K562 (cell line): ENCODE measurements at regions not wholly inside any gene's neighbourhood (a gene's known extent, or its start where the extent isn't known, plus 50 kb on each side); places are given as distances from the start of the nearest gene placed in this dataset.

Experiments used
- ATAC-seq: fragments of 200-7000 bp; cut with Tn5 transposase; 3 replicates; pipeline ENCODE4 v1.9.1; 2020; ENCODE audit warnings: moderate library complexity
- BruUV-seq: library from RNA; stranded (reverse); fragments of 400-500 nt; replicated peaks from 2 replicates; lab custom pipeline; 2021; lab: Mats Ljungman, UMichigan
- CTCF ChIA-PET: fragments of 300-600 bp; formaldehyde crosslinking; extraction: SDS; loops from one replicate; lab custom pipeline; 2021; ENCODE audit warnings: low intra/inter-chr PET ratio; lab: Yijun Ruan, JAX
- POLR2A ChIA-PET: fragments of 300-600, 350-650 bp; sonication (Branson Sonifier 250); formaldehyde crosslinking; extraction: SDS; loops from one replicate; lab custom pipeline; 2021; ENCODE audit warnings: antibody characterized with exemption, inconsistent platforms; lab: Yijun Ruan, JAX
- DNase-seq, 4 experiments: peaks; one replicate each; pipeline versions ENCODE4 v3.0.0 to v3.0.0-alpha.2; 2011 to 2018; ENCODE audit warnings: low spot score in 3 of 4, mixed read lengths in 3 of 4; ENCODE audit errors: extremely low read depth in 1 of 4
- FAIRE-seq: peaks from 2 replicates; lab custom pipeline; 2011; peaks lifted over from hg19 to GRCh38; lab: Jason Lieb, UNC
- H2AFZ ChIP-seq: 2 replicates; pipeline ENCODE4 v1.6.0; 2011; ENCODE audit warnings: low read depth, low read length, control low read depth, inconsistent platforms
- H3K27ac ChIP-seq: fragments of 200-600 bp; 3 replicates; pipeline ENCODE4 v1.8.0; 2011; ENCODE audit warnings: low read depth, mild to moderate bottlenecking, control low read depth, inconsistent platforms, low read length, moderate library complexity, mixed read lengths; ENCODE audit errors: extremely low read depth
- H3K27me3 ChIP-seq, 2 experiments: fragments of 300-600 bp in 1 of 2; 2 replicates in 1 of 2; 3 replicates in 1 of 2; pipeline versions ENCODE4 v1.6.0 to v1.8.0; 2011; ENCODE audit warnings: inconsistent platforms in 2 of 2, low read length in 2 of 2, mild to moderate bottlenecking in 1 of 2, mixed read lengths in 1 of 2, moderate library complexity in 1 of 2; ENCODE audit not compliant: control insufficient read depth in 2 of 2, insufficient read depth in 2 of 2
- H3K36me3 ChIP-seq: fragments of 300-600 bp; 3 replicates; pipeline ENCODE4 v1.8.0; 2011; ENCODE audit warnings: mild to moderate bottlenecking, low read length, inconsistent platforms; ENCODE audit not compliant: control insufficient read depth, insufficient read depth
- H3K4me1 ChIP-seq, 2 experiments: fragments of 200-600 bp in 1 of 2; replicated peaks in 1 of 2; 2 replicates in 1 of 2; 3 replicates in 1 of 2; pipeline versions ENCODE4 v1.5.1 to v1.8.0; 2011; ENCODE audit warnings: inconsistent platforms in 2 of 2, low read length in 2 of 2, mild to moderate bottlenecking in 1 of 2, mixed read lengths in 1 of 2, moderate library complexity in 1 of 2; ENCODE audit not compliant: control insufficient read depth in 2 of 2, insufficient read depth in 2 of 2
- H3K4me2 ChIP-seq: 2 replicates; pipeline ENCODE4 v1.6.1; 2011; ENCODE audit warnings: low read length, control low read depth, inconsistent platforms, mixed read lengths; ENCODE audit not compliant: insufficient read depth
- H3K4me3 ChIP-seq: fragments of 200-600 bp; sonication (generic), shearing (Covaris generic); 2 replicates; pipeline ENCODE4 v1.5.1; 2016; ENCODE audit warnings: control low read depth, inconsistent platforms
- H3K79me2 ChIP-seq: fragments of 200-600 bp; 3 replicates; pipeline ENCODE4 v1.8.0; 2011; ENCODE audit warnings: low read length, inconsistent platforms; ENCODE audit not compliant: control insufficient read depth, insufficient read depth
- H3K9ac ChIP-seq, 2 experiments: 2 replicates each; pipeline versions ENCODE4 v1.6.0 to v1.6.1; 2011; ENCODE audit warnings: low read depth in 2 of 2, low read length in 2 of 2, control low read depth in 1 of 2, inconsistent platforms in 1 of 2, mild to moderate bottlenecking in 1 of 2, mixed read lengths in 1 of 2; ENCODE audit not compliant: insufficient read depth in 1 of 2
- H3K9me1 ChIP-seq: one replicate; pipeline ENCODE4 v1.6.0; 2011; ENCODE audit warnings: inconsistent platforms, mild to moderate bottlenecking, low read length, moderate library complexity; ENCODE audit not compliant: control insufficient read depth, insufficient read depth
- H3K9me3 ChIP-seq: replicated peaks from 2 replicates; pipeline ENCODE4 v1.5.1; 2011; ENCODE audit warnings: low read depth, low read length, inconsistent platforms; ENCODE audit not compliant: control insufficient read depth, insufficient read depth
- H4K20me1 ChIP-seq: replicated peaks from 2 replicates; pipeline ENCODE4 v1.6.1; 2011; ENCODE audit warnings: low read length, inconsistent platforms, mixed read lengths; ENCODE audit not compliant: control insufficient read depth, insufficient read depth
- BACH1 ChIP-seq: fragments of 200-800 bp; sonication (Bioruptor generic); IDR thresholded peaks from 2 replicates; pipeline ENCODE4 v1.6.1; 2016; ENCODE audit warnings: missing genetic modification characterization, missing compliant biosample characterization
- FOXK1 ChIP-seq: sonication (generic); formaldehyde crosslinking; IDR thresholded peaks from 2 replicates; pipeline ENCODE4 v1.8.0; 2022; ENCODE audit warnings: missing genetic modification reagents, mild to moderate bottlenecking, borderline replicate concordance
- HIVEP1 ChIP-seq: fragments of 250-450 bp; sonication (Bioruptor Pico); IDR thresholded peaks from 2 replicates; pipeline ENCODE4 v1.4.0; 2020; ENCODE audit warnings: mild to moderate bottlenecking
- HMG20A ChIP-seq: fragments of 450-650 bp; formaldehyde crosslinking; conservative IDR thresholded peaks from 2 replicates; pipeline ENCODE4 v1.4.0; 2020; ENCODE audit warnings: mild to moderate bottlenecking, mixed read lengths
- MEIS2 ChIP-seq: fragments of 450-650 bp; IDR thresholded peaks from 2 replicates; pipeline ENCODE4 v1.6.1; 2014; ENCODE audit warnings: mild to moderate bottlenecking; ENCODE audit not compliant: partially characterized antibody
- MTA2 ChIP-seq: fragments of 450-650 bp; IDR thresholded peaks from 2 replicates; pipeline ENCODE4 v1.6.1; 2016; ENCODE audit warnings: low read depth
- TAF1 ChIP-seq: IDR thresholded peaks from 2 replicates; pipeline ENCODE4 v1.6.1; 2011; ENCODE audit warnings: mild to moderate bottlenecking, low read length, moderate library complexity; ENCODE audit not compliant: insufficient read depth, control insufficient read depth, severe bottlenecking; ENCODE audit errors: extremely low read depth
- ZKSCAN1 ChIP-seq: fragments of 150-350 bp; IDR thresholded peaks from 2 replicates; pipeline ENCODE4 v1.6.1; 2016; ENCODE audit warnings: low read depth, low read length
- ZNF318 ChIP-seq, 2 experiments: fragments of 450-650 bp; IDR thresholded peaks; 2 replicates each; pipeline ENCODE4 v1.6.1; 2016; ENCODE audit warnings: mild to moderate bottlenecking in 2 of 2, borderline replicate concordance in 1 of 2, low read depth in 1 of 2, moderate library complexity in 1 of 2
- ZNF785 ChIP-seq: fragments of 250-450 bp; sonication (Bioruptor Pico); IDR thresholded peaks from 2 replicates; pipeline ENCODE4 v1.4.0; 2020; ENCODE audit warnings: mild to moderate bottlenecking
- ZSCAN29 ChIP-seq: fragments of 450-650 bp; IDR thresholded peaks from 2 replicates; pipeline ENCODE4 v1.6.1; 2017
- in situ Hi-C: fragments of 300-500 bp; cut with MboI; formaldehyde crosslinking; loops from 4 replicates; pipeline ENCODE4 v1.15.0; 2018; ENCODE audit warnings: inconsistent platforms, mixed read lengths
- intact Hi-C: fragments of 100-400 bp; cut with micrococcal nuclease; formaldehyde crosslinking; loops from 2 replicates; pipeline ENCODE4 v1.14.2; 2022
- TF ChIP-seq, protein P1 (sequence below): fragments of 250-450 bp; sonication (Bioruptor Pico); IDR thresholded peaks from 2 replicates; pipeline ENCODE4 v1.9.0; 2021; ENCODE audit warnings: mild to moderate bottlenecking, inconsistent platforms

DNA sequence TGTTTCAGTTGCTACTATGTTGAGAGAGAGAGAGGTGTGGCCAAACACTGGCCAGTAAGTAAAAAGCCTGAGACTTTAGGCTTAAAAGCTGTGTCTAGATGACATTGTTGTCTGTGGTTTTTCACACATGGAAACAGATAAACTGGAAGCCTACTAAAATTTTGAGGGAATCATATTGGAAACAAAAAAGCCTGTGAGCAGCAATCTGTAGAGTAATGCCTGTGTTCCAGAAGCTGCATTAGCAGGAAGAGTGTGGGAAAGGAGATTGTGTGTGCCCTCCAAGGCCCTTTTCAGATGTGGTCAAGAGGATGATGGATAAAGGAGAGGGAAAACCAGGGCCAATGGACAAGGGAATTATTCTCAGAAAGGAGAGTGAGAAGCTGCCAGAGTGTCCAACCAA lies 236.3 kb upstream of the SPRED2 start:
- BruUV-seq = no TSS peak
- in situ Hi-C loops = no loop called here
- TF ChIP-seq ZSCAN29 (no peak), MEIS2 (no peak), FOXK1 (CRISPR knock-in tag) (no peak), TAF1 (no peak), MTA2 (no peak), ZKSCAN1 (no peak), HIVEP1 (no peak), ZNF318 (IDR thresholded peaks at IDR 0.05; ENCODE audit: borderline replicate concordance in 1 of 2, low read depth in 1 of 2) (no peak), BACH1 (tag) (no peak), HMG20A (CRISPR knock-in tag) (no peak), ZNF785 (CRISPR knock-in tag) (no peak)
- TF ChIP-seq, protein P1, sequence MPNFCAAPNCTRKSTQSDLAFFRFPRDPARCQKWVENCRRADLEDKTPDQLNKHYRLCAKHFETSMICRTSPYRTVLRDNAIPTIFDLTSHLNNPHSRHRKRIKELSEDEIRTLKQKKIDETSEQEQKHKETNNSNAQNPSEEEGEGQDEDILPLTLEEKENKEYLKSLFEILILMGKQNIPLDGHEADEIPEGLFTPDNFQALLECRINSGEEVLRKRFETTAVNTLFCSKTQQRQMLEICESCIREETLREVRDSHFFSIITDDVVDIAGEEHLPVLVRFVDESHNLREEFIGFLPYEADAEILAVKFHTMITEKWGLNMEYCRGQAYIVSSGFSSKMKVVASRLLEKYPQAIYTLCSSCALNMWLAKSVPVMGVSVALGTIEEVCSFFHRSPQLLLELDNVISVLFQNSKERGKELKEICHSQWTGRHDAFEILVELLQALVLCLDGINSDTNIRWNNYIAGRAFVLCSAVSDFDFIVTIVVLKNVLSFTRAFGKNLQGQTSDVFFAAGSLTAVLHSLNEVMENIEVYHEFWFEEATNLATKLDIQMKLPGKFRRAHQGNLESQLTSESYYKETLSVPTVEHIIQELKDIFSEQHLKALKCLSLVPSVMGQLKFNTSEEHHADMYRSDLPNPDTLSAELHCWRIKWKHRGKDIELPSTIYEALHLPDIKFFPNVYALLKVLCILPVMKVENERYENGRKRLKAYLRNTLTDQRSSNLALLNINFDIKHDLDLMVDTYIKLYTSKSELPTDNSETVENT = no peak

More for the DNA sequence above, 236.3 kb upstream of the SPRED2 start:
- ChIA-PET POLR2A (interaction anchor here (0.6 kb wide), 1 partner anchor 13 kb away, joined by 3 read pairs; no protein-coding TSS in a partner anchor), CTCF (no interaction called here)
- FAIRE-seq = no peak
- no peak for ATAC-seq
- Histone ChIP-seq H3K27me3 (peaks cover 3 to 8% of the 10 kb centered on the region in 2 experiments; a peak in 3 of 5 replicates), H3K4me1 (peaks cover 0 to 3% of the 10 kb centered on the region in 2 experiments; a peak in 2 of 5 replicates), H4K20me1 (no peaks in the 10 kb centered on the region), H3K9ac (no peak overlapping the region), H3K27ac (no peak overlapping the region), H3K9me1 (no peaks in the 10 kb centered on the region), H3K4me2 (no peak overlapping the region), H3K36me3 (no peaks in the 10 kb centered on the region), H2AFZ (no peak overlapping the region), H3K79me2 (no peaks in the 10 kb centered on the region), H3K4me3 (no peak overlapping the region), H3K9me3 (no peaks in the 10 kb centered on the region)
- no peak for DNase-seq
- intact Hi-C loops = no loop called here
